ENCODE measurements at regions not wholly inside any gene's neighbourhood (a gene's known extent, or its start where the extent isn't known, plus 50 kb on each side); places are given as distances from the start of the nearest gene placed in this dataset.

- no peak for DNase-seq (ENCODE audit: low read depth in 2 of 2)
Measured at GRCh38 chr2:239765076-239765845, 259.9 kb downstream of the NDUFA10 start.

GRCh38 chr2:239763433-239764097 is 261.6 kb downstream of the NDUFA10 start:
- no peak for DNase-seq (ENCODE audit: low read depth in 2 of 2)

GRCh38 chr2:239762655-239763269 is 262.4 kb downstream of the NDUFA10 start:
- DNase-seq (ENCODE audit: low read depth in 2 of 2) = no peak

- DNase-seq (ENCODE audit: low read depth in 2 of 2) = no peak
Measured at GRCh38 chr2:239762106-239762505, 263.0 kb downstream of the NDUFA10 start.

- DNase-seq (ENCODE audit: low read depth in 2 of 2) = no peak
Measured at GRCh38 chr2:239760596-239760995, 264.5 kb downstream of the NDUFA10 start.

- no peak for DNase-seq (ENCODE audit: low read depth in 2 of 2)
Measured at GRCh38 chr2:239758279-239758877, 266.8 kb downstream of the NDUFA10 start.

GRCh38 chr2:239756790-239757760 is 268.1 kb downstream of the NDUFA10 start:
- no peak for DNase-seq (ENCODE audit: low read depth in 2 of 2)

GRCh38 chr2:239756031-239756789 is 268.9 kb downstream of the NDUFA10 start:
- no peak for DNase-seq (ENCODE audit: low read depth in 2 of 2)

- no peak for DNase-seq (ENCODE audit: low read depth in 2 of 2)
Measured at GRCh38 chr2:239753401-239753837, 271.7 kb downstream of the NDUFA10 start.

GRCh38 chr2:239752951-239753350 is 272.2 kb downstream of the NDUFA10 start:
- DNase-seq (ENCODE audit: low read depth in 2 of 2) = no peak

GRCh38 chr2:239751679-239752355 is 273.3 kb downstream of the NDUFA10 start:
- DNase-seq (ENCODE audit: low read depth in 2 of 2) = no peak

GRCh38 chr2:239750929-239751678 is 274.0 kb downstream of the NDUFA10 start:
- no peak for DNase-seq (ENCODE audit: low read depth in 2 of 2)

- no peak for DNase-seq (ENCODE audit: low read depth in 2 of 2)
Measured at GRCh38 chr2:239750045-239750835, 274.9 kb downstream of the NDUFA10 start.

- no peak for DNase-seq (ENCODE audit: low read depth in 2 of 2)
Measured at GRCh38 chr2:239749272-239749873, 275.8 kb downstream of the NDUFA10 start.

GRCh38 chr2:239748811-239749210 is 276.3 kb downstream of the NDUFA10 start:
- DNase-seq (ENCODE audit: low read depth in 2 of 2) = no peak

GRCh38 chr2:239747771-239748170 is 277.4 kb downstream of the NDUFA10 start:
- no peak for DNase-seq (ENCODE audit: low read depth in 2 of 2)

GRCh38 chr2:239747274-239747673 is 277.9 kb downstream of the NDUFA10 start:
- DNase-seq (ENCODE audit: low read depth in 2 of 2) = no peak

Data from stimulated activated CD8-positive, alpha-beta memory T cell treated with anti-CD3 and anti-CD28 coated beads, Interleukin-15, amount 100 ng/mL, for 4 hours (primary cell).